ELR (cell line): ENCODE measurements at regions not wholly inside any gene's neighbourhood (a gene's known extent, or its start where the extent isn't known, plus 50 kb on each side); places are given as distances from the start of the nearest gene placed in this dataset.
A peak's percentile ranks its signal among the peaks of the same experiment; 100 is the strongest.
"Not testable (repeated sequence)": the region's sequence is repeated elsewhere in the genome, so short reads cannot be mapped to it uniquely, and the experiment has no call there.

Experiments used
- DNase-seq: peaks from one replicate; pipeline ENCODE4 v3.0.0-alpha.2; 2015; ENCODE audit warnings: low read depth

DNA sequence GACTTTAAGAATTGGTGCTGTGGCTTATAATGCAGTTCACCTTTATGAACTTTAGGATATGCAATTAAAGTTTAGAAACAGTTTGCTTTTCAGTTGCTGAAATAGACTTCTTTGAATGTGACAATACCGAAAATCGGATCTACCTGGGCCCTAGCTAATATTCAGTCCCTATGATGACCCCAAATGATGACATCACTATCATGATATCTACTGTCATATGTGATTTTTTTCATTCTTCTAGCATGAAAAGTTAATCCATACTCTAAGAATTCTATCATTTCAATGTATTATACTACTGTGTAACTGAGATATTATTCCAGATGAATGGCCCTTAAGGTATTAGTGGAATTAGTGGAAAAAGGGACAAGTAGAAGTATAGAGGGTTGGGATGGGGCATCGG is 487.2 kb upstream of the TUSC1 start:
- no peak for DNase-seq

DNA sequence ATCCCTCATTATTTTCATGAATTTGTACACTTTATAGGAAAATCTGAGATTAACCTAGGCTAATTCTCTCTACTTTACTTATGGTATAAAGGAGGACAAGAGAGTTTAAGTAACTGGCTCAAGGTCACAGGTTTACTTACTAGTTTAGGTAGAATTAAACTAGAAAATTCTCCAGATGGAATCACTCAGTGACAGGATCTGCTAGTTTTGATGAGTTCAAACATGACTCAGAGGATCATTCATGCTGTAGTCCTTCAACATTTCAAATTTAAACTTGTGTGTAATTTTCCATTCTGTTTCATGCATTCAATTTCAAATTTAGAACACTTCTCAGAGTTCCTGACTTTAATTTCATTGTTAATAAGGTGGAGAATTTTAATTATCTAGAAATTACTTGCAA is 485.7 kb upstream of the TUSC1 start:
- DNase-seq = peak; percentile 6

DNA sequence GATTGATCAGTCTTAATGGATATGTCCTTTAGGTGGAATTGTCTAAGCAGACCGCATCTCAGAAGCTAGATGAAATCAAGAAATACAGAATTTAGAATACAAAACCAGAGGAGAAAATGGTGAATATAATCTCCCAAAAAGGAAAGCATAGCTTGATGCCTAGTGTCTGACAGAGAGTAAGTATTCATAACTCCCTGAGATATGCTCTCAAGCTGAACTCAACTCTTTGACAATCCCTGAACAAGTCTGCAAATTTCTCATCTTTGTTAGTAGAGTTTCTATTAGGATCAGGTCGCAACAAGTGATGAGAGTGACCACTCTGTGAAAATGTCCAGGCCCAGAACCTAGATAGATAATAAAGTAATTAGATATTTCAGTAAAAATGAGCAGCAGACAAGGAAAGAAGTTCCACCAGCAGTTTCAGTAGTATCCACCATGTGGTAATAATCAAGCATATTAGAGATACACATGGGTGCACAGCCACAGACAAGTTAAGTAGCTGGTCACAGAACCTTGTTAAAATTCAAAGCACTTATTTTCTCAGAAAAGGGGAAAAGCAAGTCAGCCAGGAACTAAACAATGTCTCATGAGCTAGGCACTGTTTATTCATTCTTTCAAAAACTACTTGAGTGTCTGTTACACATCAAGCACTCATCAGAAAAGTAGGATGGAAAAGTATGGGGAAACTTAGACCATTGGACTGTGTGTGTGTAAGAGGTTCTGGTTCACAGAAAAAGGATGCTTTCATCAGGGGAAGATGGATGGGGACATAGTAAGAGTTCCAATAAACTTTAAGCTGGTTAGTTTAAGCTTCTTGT is 481.5 kb upstream of the TUSC1 start:
- DNase-seq = no peak

DNA sequence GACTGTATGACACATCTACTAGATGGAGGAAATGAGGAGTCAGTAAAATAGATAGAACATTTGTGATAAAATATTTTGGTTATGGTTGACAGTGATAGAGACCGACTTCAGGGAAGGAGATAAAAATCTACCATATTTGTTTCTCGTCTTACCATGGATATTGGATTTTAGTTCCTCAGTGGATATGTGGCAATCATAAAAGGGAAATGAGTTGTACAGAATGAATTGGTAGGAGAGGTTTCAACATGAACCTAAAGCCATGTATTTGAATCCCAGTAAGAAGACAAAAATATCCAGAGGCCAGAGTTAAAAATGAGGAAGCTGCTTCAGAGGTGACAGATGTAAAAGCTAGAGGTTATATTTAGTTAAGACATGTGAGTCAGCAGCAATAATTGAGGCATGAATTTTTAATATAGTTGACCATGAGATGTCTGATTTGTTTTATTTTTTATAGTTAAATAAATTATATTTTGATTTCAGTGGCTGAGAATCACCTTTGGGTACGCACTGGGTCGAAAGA is 480.4 kb upstream of the TUSC1 start:
- no peak for DNase-seq

DNA sequence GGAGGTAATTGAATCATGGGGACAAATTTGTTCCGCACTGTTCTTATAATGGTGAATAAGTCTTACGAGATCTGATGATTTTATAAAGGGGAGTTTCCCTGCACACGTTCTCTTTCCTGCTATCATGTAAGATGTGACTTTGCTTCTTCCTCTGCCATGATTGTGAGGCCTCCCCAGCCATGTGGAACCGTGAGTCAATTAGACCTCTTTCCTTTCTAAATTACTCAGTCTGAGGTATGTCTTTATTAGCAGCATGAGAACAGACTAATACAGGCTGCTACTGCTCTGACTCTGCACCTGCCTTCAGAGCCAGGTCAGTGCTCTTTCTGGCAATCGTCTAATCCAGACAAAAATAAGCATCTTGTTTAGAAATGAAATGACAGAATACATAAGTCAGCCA is 479.2 kb upstream of the TUSC1 start:
- peak; percentile 11 for DNase-seq

DNA sequence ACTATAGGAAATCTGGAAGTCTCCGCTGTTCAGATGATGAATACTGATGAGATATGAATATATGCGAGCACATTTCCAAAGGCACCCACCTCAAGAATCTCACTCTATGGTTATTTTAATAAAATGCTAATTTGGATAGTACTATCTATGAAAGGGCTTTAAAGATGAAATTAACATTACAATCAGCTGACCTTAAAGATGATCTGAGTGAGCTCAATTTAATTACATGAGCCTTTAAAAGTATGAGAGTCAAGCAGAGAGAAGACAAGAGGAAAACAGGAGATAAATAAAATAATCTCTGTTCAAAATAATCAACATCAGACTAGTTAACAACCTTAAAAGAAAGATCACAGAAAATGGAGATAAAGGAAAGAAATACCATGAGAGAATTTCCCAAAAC is 474.1 kb upstream of the TUSC1 start:
- DNase-seq = no peak

DNA sequence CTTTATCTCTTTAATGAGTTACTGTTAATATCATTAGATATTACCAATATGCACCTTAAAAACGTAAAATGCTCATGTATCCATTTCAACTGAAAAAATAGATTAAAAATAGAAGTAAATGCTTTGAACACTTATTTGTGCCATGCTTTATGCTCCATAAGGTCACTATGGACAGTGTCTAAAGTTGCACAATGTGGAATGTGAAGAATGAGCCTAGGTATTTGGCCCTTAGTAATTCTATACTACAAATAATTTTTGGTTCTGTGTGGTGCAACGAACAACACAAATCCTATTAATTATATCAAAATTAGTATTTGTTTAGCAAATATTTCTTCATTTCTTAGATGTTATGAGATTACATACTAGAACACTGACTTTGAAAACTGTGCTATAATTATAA is 469.9 kb upstream of the TUSC1 start:
- DNase-seq = no peak

DNA sequence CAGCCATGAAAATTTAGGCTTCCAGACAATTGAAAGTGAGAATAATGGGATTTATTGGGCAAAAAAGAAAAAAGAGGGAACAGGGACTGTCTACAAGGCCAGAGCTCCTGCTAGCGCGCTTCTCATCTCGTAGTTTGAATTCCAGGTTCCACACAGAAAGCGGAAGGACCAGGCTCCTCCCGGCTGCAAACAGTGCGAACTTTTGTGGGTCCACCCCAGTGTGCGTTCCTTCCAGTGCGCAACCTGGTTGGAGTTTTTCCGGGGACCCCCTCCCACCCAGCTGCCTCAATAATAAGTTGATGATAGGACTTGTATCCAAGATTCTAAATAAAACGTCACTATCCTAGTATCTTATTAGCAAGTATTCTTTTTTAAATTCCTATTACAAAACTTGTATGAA is 467.7 kb upstream of the TUSC1 start:
- DNase-seq = no peak

DNA sequence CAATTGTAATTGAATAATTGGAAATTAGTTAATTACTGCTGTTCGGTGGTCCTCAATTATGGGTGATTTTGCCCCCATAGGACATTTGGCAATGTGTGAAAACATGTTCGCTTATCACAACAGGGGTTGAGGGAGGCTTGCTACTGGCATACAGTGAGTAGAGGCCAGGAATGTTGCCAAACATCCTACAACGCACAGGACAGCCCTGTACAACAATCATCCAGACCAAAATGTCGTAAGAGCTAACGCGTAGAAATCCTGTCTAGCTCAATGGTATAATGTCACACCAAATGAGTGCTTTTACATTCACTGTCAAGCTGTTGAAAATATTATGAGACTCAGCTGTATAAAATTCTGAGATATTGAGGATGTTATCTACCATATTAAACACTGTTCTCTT is 464.4 kb upstream of the TUSC1 start:
- DNase-seq = no peak

DNA sequence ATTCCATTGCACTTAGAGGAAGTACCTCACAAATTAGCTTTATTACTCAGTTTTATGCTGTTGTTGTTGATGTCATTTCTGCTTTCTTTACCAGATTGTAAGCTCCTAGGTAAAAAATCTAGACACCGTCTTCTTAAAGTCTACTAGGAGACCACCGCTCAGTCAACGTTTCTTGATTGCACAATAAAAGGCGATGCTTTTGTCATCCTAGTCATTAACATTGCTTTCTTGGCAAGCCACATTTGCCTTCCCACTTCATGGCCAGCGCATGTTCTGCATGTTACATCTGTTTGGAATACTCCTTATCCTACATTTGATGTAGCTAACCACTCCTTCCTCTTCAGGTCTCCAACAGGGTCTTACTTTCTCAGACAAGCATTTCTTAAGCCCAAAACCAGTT is 464.0 kb upstream of the TUSC1 start:
- DNase-seq = no peak

DNA sequence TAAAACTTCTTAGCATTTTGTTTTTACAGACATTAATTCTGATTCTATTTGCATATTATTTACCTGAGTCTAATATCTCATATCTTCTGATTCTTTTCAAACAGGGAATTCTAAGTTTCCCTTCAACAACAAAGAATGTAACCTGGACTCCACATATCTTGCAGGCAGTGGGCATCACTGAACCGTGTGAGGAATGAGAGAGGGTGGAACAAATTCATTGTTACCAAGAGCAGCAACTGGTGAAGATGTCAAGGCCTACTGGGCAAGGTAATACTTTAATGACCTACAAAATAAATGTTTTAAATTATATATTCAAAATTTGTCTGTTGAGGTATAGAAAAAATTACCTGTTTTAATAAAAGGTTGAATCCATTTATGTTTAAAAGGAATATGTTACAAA is 455.3 kb upstream of the TUSC1 start:
- no peak for DNase-seq

DNA sequence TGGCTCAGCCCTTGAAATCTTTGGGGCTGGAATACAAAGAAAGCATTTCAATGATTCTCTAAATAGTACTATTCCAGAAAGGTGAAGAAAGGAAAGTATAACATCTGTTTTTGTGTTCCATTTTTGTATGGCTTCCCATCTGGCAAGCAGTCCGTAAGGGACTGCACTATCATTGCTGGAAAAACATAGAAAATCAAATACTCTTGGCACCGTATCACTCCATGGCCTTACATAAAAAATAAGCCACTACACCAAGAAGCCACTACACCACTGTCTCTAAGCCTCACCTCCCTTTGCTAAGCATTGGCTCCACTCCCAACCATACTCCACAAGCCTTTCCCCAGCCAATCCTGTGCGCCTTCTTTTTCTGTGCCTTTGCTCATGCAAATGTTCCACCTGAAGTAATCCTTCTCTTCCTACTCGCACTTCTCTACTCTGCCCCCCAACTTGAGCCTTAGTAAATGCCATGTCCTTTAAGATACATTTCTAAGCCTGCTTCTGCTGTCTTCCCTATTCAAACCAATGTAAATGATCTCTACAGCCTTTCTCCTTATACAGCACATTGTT is 454.6 kb upstream of the TUSC1 start:
- DNase-seq = no peak

DNA sequence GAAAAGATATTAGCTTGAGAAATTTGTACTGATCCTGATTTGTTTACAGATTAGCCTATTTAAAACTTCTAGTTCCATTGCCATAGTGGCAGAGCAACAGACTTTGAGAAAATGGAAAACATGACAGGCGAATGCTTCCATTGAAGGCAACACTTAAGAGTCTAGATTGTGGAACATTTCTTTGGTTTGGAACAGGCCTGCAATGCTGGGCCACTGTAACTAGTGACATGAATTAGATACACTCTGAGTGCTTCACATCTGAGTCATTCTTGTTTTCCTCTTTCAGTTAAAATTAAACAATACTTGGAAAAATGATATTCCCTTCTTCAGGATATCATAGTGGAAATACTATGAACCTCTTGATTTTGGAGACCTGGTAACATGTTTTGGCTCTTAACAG is 453.6 kb upstream of the TUSC1 start:
- DNase-seq = no peak

DNA sequence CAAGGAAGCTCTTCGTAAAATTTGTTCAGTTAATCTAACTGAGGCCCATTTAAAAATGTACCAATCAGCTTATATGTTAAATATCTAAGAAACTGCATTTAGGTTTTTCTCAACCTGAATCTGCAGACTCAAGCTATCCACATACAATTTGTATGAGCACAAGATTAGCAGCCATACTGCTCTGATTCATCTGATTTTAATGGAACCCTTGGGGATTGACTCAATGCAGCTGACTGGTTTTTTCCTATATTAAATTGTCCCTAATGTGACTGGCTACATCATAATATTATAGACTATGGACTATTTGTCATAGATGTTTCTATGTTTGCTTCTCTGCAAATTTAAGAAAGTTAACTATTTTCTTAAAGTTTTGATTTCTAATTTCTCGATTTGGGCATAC is 451.0 kb upstream of the TUSC1 start:
- DNase-seq = no peak

DNA sequence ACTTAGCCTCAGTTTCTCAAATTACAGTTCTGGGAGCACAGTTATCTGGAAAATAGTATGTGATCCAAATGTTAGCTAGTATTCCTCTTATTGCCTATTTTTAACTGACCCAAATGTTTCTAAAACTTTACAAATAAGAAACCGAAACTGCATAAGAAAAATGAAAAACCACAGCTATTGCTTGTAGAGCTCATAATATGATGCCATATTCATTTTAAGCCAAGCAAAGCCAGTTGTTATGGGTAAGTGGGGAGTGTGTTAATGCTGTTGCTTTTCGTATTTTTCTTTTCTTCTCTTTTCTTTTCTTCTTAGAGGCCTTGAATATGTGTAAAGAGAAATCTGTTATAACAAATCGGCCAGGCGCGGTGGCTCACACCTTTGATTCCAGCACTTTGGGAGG is 447.4 kb upstream of the TUSC1 start:
- DNase-seq = no peak

DNA sequence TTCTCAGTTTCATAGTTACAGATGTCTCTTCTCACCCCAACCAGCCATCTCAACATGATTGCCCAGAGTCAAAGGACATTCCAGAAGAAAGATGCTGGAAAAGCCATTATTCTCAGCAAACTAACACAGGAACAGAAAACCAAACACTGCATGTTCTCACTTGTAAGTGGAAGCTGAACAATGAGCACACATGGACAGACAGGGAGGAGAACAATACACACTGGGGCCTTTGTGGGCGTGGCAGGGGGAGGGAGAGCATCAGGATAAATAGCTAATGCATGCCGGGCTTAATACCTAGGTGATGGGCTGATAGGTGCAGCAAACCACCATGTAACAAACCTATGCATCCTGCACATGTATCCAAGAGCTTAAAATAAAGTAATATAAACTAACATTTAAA is 437.8 kb upstream of the TUSC1 start:
- not testable (repeated sequence) for DNase-seq

DNA sequence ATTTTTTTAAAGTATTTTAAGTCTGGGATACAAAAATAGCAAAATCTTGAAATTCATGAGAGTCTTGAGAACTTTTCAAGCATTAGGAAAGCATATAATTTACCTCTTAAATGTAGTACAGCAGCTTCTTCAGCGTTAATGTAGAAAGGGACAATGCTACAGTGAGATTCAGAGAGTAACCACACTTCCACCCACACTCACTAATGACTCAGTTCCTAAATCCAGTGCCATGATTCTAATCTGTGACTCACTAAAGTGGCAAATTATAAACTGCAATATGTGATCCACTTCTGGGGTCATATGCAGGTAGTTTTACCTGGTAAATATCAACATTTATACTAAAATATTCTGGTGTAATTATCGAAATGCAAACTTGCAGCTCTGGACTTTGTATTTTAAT is 434.5 kb upstream of the TUSC1 start:
- peak; percentile 7 for DNase-seq

DNA sequence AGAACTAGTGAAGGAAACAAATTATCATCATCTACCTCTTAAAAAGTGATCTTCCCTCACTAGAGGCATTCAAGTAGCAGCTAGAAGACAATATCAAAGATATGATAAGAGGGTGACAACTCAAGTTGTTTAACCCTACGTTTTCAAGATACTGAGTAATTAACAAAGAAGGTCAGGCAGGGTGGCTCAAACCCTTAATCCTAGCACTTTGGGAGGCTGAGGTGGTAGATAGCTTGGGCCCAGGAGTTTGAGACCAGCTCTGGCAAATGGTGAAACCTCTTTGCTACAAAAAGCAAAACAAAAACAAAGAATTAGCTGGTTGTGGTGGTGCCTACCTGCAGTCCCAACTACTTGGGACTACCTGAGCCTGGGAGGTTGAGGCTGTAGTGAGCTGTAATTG is 408.2 kb upstream of the TUSC1 start:
- DNase-seq = no peak

DNA sequence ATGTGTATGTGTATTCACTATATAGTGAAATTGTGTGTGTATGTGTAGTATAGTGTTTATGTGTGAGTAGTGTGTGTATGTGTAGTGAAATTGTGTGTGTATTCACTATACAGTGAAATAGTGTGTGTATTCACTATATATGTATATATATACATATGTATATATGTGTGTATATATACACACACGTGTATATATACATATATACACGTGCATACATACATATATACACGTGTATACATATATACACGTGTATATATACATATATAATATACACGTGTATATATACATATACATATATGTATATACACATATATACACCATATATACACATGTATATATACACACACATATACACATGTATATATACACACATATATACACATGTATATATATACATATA is 403.6 kb upstream of the TUSC1 start:
- no peak for DNase-seq

DNA sequence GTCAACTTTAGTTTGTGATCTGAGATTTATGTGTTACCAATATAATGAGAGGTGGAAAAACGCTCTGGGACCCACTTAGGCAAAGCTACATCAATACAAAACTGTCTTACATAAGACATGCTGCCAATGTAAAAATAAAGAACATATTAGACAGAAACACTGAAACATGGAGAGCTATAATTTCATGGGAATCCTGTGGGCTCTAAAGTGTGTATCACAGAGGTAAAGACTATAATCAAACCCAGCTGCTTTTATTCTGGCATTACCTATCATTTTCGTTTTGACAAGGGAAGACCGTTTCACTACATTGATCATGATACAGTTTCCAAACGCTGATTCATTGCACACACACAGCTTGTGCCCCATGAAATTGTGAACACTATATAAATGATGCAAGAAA is 400.5 kb upstream of the TUSC1 start:
- no peak for DNase-seq

DNA sequence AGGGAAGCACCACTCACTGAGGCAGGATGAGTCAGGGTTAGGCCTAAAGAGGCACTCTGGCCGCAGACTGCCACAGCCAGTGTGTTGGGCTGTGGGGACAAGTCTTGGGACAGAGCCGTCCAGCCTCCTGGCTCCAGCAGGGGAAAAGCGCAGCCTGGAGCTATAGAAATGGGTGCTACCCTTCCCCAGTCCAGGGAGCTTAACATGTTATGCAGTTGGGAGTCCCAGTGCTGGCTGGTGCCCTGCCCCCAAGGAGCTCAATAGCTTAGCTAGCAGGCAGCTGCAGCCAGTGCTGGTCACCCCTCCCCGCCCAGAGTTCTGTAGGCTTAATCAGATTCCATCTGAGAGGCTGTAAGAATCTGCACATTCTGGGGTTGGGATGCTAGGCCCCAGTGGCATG is 399.6 kb upstream of the TUSC1 start:
- DNase-seq = no peak

DNA sequence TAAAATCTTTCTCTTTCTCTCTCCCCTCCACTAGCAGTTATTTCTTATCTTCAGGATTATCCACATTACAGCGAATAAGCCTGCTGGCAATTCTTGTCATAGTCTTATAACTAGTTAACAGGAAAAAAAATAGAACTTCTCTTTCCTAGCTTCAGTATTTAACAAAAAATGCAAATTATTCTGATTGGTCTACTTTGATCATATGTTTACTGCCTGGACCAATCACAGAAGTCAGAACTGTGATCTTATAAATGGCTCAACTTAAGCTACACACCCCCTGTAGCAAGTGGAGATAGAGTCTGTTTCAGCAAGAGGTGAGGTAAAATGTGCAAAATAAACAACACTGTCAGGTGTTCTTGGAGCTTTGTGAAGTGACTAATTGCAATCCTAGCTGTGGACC is 389.4 kb upstream of the TUSC1 start:
- DNase-seq = no peak

DNA sequence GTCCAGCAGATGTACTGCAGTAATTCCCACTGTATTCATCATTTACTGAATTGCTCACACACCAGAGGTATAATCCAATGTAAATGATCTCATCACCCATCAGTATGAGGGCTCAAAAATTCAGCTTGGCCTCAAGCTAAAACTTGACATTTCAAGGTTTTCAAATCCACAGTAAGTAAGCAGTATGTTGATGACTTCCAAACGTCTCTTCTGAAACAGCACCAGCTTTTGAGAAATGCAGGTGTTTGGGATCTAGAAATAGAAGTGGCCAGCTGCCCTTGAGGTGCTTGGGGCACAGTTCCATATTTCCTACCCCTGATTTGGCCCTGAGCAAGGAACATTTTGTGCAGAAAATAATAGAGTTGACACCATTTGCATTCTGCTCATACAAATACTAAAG is 388.0 kb upstream of the TUSC1 start:
- DNase-seq = no peak
